Caco-2 (cell line): ENCODE measurements at regions not wholly inside any gene's neighbourhood (a gene's known extent, or its start where the extent isn't known, plus 50 kb on each side); places are given as distances from the start of the nearest gene placed in this dataset.

Experiments used
- BruUV-seq: library from RNA; stranded (reverse); fragments of 400-500 nt; replicated peaks from 2 replicates; lab custom pipeline; 2021; lab: Mats Ljungman, UMichigan
- CTCF ChIA-PET: fragments of 300-600 bp; sonication (Branson Sonifier 250); formaldehyde crosslinking; loops from one replicate; lab custom pipeline; 2022; ENCODE audit warnings: antibody characterized with exemption; lab: Charles Lee
- POLR2A ChIA-PET: fragments of 300-600 bp; sonication (Branson Sonifier 250); formaldehyde crosslinking; loops from one replicate; lab custom pipeline; 2022; ENCODE audit warnings: antibody characterized with exemption; lab: Charles Lee
- DNase-seq, 2 experiments: peaks; one replicate each; pipeline versions ENCODE4 v3.0.0 to v3.0.0-alpha.2; 2020 to 2022
- H3K27me3 ChIP-seq: replicated peaks from 2 replicates; pipeline ENCODE4 v1.6.0; 2011; ENCODE audit warnings: low read length; ENCODE audit not compliant: control insufficient read depth, insufficient read depth
- H3K36me3 ChIP-seq: 2 replicates; pipeline ENCODE4 v1.5.1; 2011; ENCODE audit warnings: low read length; ENCODE audit not compliant: control insufficient read depth, insufficient read depth
- H3K4me1 ChIP-seq: fragments of 250-450 bp; sonication (Bioruptor Pico); 2 replicates; pipeline ENCODE4 v1.5.1; 2020; ENCODE audit warnings: mild to moderate bottlenecking
- H3K4me3 ChIP-seq: 2 replicates; pipeline ENCODE4 v1.5.1; 2011; ENCODE audit warnings: low read depth, mild to moderate bottlenecking, control low read depth, low read length
- H3K9me3 ChIP-seq: fragments of 250-450 bp; sonication (Bioruptor Pico); 2 replicates; pipeline ENCODE4 v1.5.1; 2020; ENCODE audit warnings: mild to moderate bottlenecking, moderate library complexity
- H3K27ac Mint-ChIP-seq: one replicate; pipeline ENCODE4 v1.8.0; 2022; ENCODE audit warnings: mixed read lengths; ENCODE audit not compliant: unreplicated experiment
- H3K27me3 Mint-ChIP-seq: one replicate; pipeline ENCODE4 v1.8.0; 2022; ENCODE audit warnings: mixed read lengths; ENCODE audit not compliant: insufficient read depth, unreplicated experiment
- H3K36me3 Mint-ChIP-seq: one replicate; pipeline ENCODE4 v1.8.0; 2022; ENCODE audit warnings: mild to moderate bottlenecking, mixed read lengths; ENCODE audit not compliant: insufficient read depth, unreplicated experiment
- H3K4me1 Mint-ChIP-seq: one replicate; pipeline ENCODE4 v1.8.0; 2022; ENCODE audit warnings: low read depth, mixed read lengths; ENCODE audit not compliant: unreplicated experiment
- H3K4me3 Mint-ChIP-seq: one replicate; pipeline ENCODE4 v1.8.0; 2022; ENCODE audit warnings: mild to moderate bottlenecking, moderate library complexity, mixed read lengths; ENCODE audit not compliant: unreplicated experiment
- H3K9me3 Mint-ChIP-seq: one replicate; pipeline ENCODE4 v1.8.0; 2022; ENCODE audit warnings: mixed read lengths; ENCODE audit not compliant: unreplicated experiment
- intact Hi-C: fragments of 100-400 bp; cut with micrococcal nuclease; formaldehyde crosslinking; loops from one replicate; pipeline ENCODE4 v1.10.0; 2022; ENCODE audit not compliant: unreplicated experiment
- TF ChIP-seq, protein P1 (sequence below), 2 experiments: fragments of 200-600 bp in 1 of 2; IDR thresholded peaks; 1 replicate in 1 of 2; 2 replicates in 1 of 2; pipeline versions ENCODE4 v1.5.1 to v1.8.0; 2011 to 2022; ENCODE audit warnings: antibody characterized with exemption in 1 of 2, control low read depth in 1 of 2, inconsistent platforms in 1 of 2, low read depth in 1 of 2, low read length in 1 of 2, mild to moderate bottlenecking in 1 of 2, moderate library complexity in 1 of 2; ENCODE audit not compliant: insufficient read depth in 1 of 2, severe bottlenecking in 1 of 2, unreplicated experiment in 1 of 2

DNA sequence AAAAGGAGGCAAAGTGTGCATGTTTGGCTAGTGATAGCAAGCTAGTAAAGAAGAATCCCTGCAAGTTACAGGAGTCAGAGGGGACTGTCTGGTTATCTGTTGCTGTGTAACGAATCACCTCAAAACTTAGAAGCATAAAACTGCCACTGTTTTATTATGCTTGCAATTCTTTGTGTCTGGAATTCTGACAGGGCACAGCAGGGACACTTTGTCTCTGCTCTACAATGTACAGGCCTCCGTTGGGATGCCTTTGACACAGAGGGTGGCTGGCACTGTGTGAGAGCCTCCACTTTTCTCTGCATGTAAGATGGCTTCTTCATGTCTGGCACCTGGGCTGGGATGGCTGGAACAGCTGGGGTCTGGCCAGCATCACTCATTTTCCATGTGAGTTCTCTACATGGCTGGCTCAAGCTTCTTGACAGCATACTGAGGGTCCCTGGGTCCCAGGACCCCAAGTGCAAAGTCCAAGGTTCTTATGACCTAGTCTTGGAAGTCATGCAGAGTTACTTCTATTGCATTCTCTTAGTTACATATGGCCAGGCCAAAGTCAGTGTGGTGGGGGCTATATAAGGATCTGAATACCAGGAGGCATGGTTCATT is 276.9 kb downstream of the RPS24 start:
- intact Hi-C loops, result no loop called here
- POLR2A ChIA-PET, result no interaction called here

DNA sequence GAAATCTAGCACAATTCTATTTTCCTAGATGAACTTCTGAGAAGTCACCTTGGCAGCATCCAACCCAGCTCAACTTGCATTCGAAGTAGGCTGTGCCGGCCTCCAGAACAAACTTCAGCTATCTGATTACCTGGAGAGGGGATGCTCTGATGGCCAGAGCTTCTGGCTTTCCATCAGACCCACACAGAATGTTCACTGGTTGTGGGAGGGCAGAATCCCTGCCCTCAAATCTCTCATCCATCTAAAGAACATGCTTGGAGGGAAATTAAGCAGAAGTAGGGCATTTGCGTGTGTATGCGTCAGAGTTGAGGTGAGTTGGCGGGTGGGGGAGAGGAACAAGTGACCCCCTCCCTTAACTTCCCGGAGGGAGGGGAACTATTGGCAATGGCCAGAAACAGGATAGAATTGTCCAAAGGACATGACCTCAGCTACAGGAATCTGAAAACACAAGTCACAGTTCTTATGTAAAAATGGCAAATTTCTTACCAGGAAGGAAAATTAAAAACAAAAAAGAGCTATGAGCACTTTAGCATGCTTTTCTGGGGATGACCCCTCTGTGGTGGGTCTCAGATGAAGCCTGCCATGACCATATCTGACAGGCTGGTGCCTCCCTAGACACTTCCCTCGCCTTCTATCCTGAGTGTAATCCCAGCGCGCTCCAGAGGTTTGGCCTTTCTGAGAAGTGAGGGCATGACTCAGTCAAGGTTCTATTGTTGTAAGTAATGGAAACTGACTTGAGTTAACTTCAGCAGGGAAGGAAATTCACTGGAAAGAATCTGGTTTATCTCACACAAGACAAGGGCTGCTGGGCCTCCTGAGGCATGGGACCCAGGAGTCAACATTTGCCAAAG is 278.8 kb downstream of the RPS24 start:
- Mint-ChIP-seq H3K27me3 (peaks cover 5% of the 10 kb centered on the region), H3K36me3 (no peaks in the 10 kb centered on the region), H3K9me3 (no peaks in the 10 kb centered on the region), H3K27ac (no peak overlapping the region), H3K4me3 (no peak overlapping the region), H3K4me1 (peaks cover 6% of the 10 kb centered on the region)
- BruUV-seq, result no TSS peak
- no peak for DNase-seq
- H3K4me3 ChIP-seq, result no peak overlapping the region
- POLR2A ChIA-PET, result no interaction called here
- H3K27me3 ChIP-seq, result no peaks in the 10 kb centered on the region
- H3K36me3 ChIP-seq, result no peaks in the 10 kb centered on the region
- TF ChIP-seq, protein P1, sequence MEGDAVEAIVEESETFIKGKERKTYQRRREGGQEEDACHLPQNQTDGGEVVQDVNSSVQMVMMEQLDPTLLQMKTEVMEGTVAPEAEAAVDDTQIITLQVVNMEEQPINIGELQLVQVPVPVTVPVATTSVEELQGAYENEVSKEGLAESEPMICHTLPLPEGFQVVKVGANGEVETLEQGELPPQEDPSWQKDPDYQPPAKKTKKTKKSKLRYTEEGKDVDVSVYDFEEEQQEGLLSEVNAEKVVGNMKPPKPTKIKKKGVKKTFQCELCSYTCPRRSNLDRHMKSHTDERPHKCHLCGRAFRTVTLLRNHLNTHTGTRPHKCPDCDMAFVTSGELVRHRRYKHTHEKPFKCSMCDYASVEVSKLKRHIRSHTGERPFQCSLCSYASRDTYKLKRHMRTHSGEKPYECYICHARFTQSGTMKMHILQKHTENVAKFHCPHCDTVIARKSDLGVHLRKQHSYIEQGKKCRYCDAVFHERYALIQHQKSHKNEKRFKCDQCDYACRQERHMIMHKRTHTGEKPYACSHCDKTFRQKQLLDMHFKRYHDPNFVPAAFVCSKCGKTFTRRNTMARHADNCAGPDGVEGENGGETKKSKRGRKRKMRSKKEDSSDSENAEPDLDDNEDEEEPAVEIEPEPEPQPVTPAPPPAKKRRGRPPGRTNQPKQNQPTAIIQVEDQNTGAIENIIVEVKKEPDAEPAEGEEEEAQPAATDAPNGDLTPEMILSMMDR (IDR thresholded peaks at IDR 0.05; ENCODE audit: insufficient read depth in 1 of 2, low read depth in 1 of 2, low read length in 1 of 2, severe bottlenecking in 1 of 2, unreplicated experiment in 1 of 2), result no peak
- CTCF ChIA-PET, result no interaction called here
- no peaks in the 10 kb centered on the region for H3K4me1 ChIP-seq
- no peaks in the 10 kb centered on the region for H3K9me3 ChIP-seq
- intact Hi-C loops, result no loop called here

More for the DNA sequence above, 276.9 kb downstream of the RPS24 start:
- Mint-ChIP-seq H3K36me3 (no peaks in the 10 kb centered on the region), H3K9me3 (no peaks in the 10 kb centered on the region), H3K4me1 (peaks cover 6% of the 10 kb centered on the region), H3K27ac (no peak overlapping the region), H3K4me3 (no peak overlapping the region), H3K27me3 (peaks cover 17% of the 10 kb centered on the region)
- Histone ChIP-seq H3K4me1 (no peaks in the 10 kb centered on the region), H3K36me3 (no peaks in the 10 kb centered on the region), H3K4me3 (no peak overlapping the region), H3K27me3 (no peaks in the 10 kb centered on the region), H3K9me3 (no peaks in the 10 kb centered on the region)
- BruUV-seq, result no TSS peak
- CTCF ChIA-PET, result no interaction called here
- DNase-seq, result no peak
- TF ChIP-seq, protein P1 (IDR thresholded peaks at IDR 0.05; ENCODE audit: insufficient read depth in 1 of 2, low read depth in 1 of 2, low read length in 1 of 2, severe bottlenecking in 1 of 2, unreplicated experiment in 1 of 2), result no peak

DNA sequence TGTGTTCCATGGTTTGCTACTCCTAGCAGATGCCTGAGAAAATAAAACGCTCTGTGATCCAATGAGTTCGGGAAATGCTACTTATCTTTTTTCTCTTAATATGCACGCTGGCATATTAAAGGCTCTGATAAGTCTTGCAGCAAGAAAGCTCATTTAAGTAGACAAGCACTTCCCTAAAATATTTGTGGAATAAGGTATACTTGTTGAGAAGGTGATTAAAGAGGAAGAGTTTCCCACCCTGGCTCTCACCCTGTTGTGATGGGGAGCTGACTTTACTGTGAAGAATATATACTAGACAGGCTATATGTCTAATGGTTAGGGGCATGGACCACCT is 279.4 kb downstream of the RPS24 start:
- Histone ChIP-seq H3K4me3 (no peak overlapping the region), H3K4me1 (no peaks in the 10 kb centered on the region), H3K36me3 (no peaks in the 10 kb centered on the region), H3K9me3 (no peaks in the 10 kb centered on the region), H3K27me3 (no peaks in the 10 kb centered on the region)
- no peak overlapping the region for H3K27ac Mint-ChIP-seq
- H3K27me3 Mint-ChIP-seq, result peaks cover 5% of the 10 kb centered on the region
- intact Hi-C loops, result no loop called here
- no peaks in the 10 kb centered on the region for H3K36me3 Mint-ChIP-seq
- POLR2A ChIA-PET, result no interaction called here
- TF ChIP-seq, protein P1 (IDR thresholded peaks at IDR 0.05; ENCODE audit: insufficient read depth in 1 of 2, low read depth in 1 of 2, low read length in 1 of 2, severe bottlenecking in 1 of 2, unreplicated experiment in 1 of 2), result no peak
- peaks cover 6% of the 10 kb centered on the region for H3K4me1 Mint-ChIP-seq
- no peak overlapping the region for H3K4me3 Mint-ChIP-seq
- CTCF ChIA-PET, result no interaction called here
- H3K9me3 Mint-ChIP-seq, result no peaks in the 10 kb centered on the region
- no TSS peak for BruUV-seq
- no peak for DNase-seq
